Heart right ventricle (tissue), 16 donors: ENCODE measurements at regions not wholly inside any gene's neighbourhood (a gene's known extent, or its start where the extent isn't known, plus 50 kb on each side); places are given as distances from the start of the nearest gene placed in this dataset.

Experiments
- ATAC-seq, 8 donors: fragments of 200-7000 bp; cut with Tn5 transposase; one replicate each; pipeline ENCODE4 v1.9.1; 2020; ENCODE audit warnings: mild to moderate bottlenecking in 8 of 8, moderate library complexity in 8 of 8, moderate number of reproducible peaks in 1 of 8
- DNase-seq, 2 donors: peaks; one replicate each; pipeline ENCODE4 v3.0.0-alpha.2; 2020
- H3K27ac ChIP-seq, 10 donors: fragments of 200-600 bp; sonication (generic) in 2 of 10; one replicate each; pipeline versions ENCODE4 v1.5.0 to v1.8.0; 2020 to 2022; ENCODE audit warnings: mild to moderate bottlenecking in 3 of 10
- H3K27me3 ChIP-seq, 7 donors: fragments of 200-600 bp; one replicate each; pipeline ENCODE4 v1.8.0; 2021 to 2022; ENCODE audit warnings: mild to moderate bottlenecking in 2 of 7
- H3K36me3 ChIP-seq, 9 donors: fragments of 200-600 bp; sonication (generic) in 1 of 9; one replicate each; pipeline versions ENCODE4 v1.5.0 to v1.8.0; 2020 to 2022; ENCODE audit warnings: mild to moderate bottlenecking in 2 of 9
- H3K4me1 ChIP-seq, 9 donors: fragments of 200-600 bp; sonication (generic) in 1 of 9; one replicate each; pipeline versions ENCODE4 v1.5.0 to v1.8.0; 2020 to 2022; ENCODE audit warnings: mild to moderate bottlenecking in 4 of 9
- H3K4me3 ChIP-seq, 10 donors: fragments of 200-600 bp; sonication (generic) in 2 of 10; one replicate each; pipeline versions ENCODE4 v1.5.0 to v1.8.0; 2020 to 2022; ENCODE audit warnings: mild to moderate bottlenecking in 7 of 10, moderate library complexity in 2 of 10
- H3K9me3 ChIP-seq, 11 donors: fragments of 200-600 bp in 10 of 11; sonication (generic) in 2 of 11; one replicate each; pipeline versions ENCODE4 v1.5.0 to v1.8.0; 2013 to 2022; ENCODE audit warnings: mild to moderate bottlenecking in 2 of 11, control low read depth in 1 of 11, moderate library complexity in 1 of 11
- CTCF ChIP-seq, 9 donors: fragments of 200-600 bp; sonication (generic) in 2 of 9; IDR thresholded peaks; one replicate each; pipeline versions ENCODE4 v1.5.0 to v1.8.0; 2021 to 2022; ENCODE audit warnings: antibody characterized with exemption in 9 of 9, mild to moderate bottlenecking in 5 of 9, moderate library complexity in 1 of 9
- WGBS, 2 donors: extraction: QIAGEN DNeasy Blood & Tissue Kit; methylation state at CpG; one replicate each; pipeline ENCODE4 v1.1.7; 2013; ENCODE audit warnings: inconsistent platforms in 1 of 2; 5-methylcytosine and 5-hydroxymethylcytosine counted together
- intact Hi-C, 10 donors: fragments of 100-400 bp; cut with DNase I; formaldehyde crosslinking; loops; one replicate each; pipeline versions ENCODE4 v1.11.1 to v1.14.2; 2022
- donor health status: Arrhythmogenic right ventricular cardiomyopathy.
- donor health status: ischemic (EF 13 %, LVEDD 7.1; RV severe dilation, severe dysfunction).
- donor health status: healthy with polysubstance abuse.
- donor health status: DM: no; HTN: yes; CAD: no.
- donor health status: DM: no; HTN: no; CAD: no.
- donor health status: ischemic (EF 25% LVEDD 6.9; RV normal size, moderate dysfunction).
- donor health status: ischemic (EF 25% LVEDD 5.7; RV mildly dilated, moderate dysfunction).
- donor health status: healthy.
- donor health status: DM: yes; HTN: yes; CAD: no.
- donor health status: Ischemic cardiomyopathy.
- donor health status: ischemic (EF 35%, LVEDD 5.7; RV mildly dilated, moderate dysfunction).
- donor health status: nonischemic (EF 11% LVEDD 7.7; RV severe dilation, severe dysfunction).
- donor health status: DM: yes; HTN: yes; CAD: no.
- donor health status: PGD.
- donor health status: ischemic (EF 29% LVEDD 5.4; RV normal size, mild dysfunction).
- donor health status: nonischemic (EF 23%, LVEDD 6.1; RV moderate dilation, normal function).

DNA sequence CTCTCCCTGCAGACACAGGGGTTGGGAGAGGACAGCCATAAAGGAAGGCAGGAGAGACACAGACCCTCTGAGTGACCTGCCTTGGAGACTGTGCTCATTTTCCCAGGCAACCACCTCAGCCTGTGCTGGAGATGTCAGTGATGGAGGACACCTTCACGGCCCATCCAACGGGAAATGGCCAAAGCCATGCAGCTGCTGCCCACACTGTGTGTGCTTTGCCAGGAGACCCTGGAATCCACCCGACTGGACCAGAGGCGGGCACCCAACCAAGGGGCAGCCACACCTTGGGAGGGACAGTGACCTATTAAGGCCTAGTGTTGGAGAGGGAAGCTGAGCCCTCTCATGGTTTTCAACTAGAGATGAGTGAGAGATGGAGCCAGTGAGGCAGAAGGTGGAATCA is 192.5 kb downstream of the SMAD2 start:
- 88 to 89% methylated on average over 4 of the region's 4 CpGs for WGBS, 2 donors
- peaks cover 0 to 7% (median 0%) of the 10 kb centered on the region in 11 donors for H3K9me3 ChIP-seq
- H3K27ac ChIP-seq, result no peak overlapping the region
- H3K36me3 ChIP-seq, result no peaks in the 10 kb centered on the region
- no peak for DNase-seq
- intact Hi-C loops, result no loop called here
- H3K4me3 ChIP-seq, result no peak overlapping the region
- no peak for ATAC-seq
- TF ChIP-seq CTCF (IDR thresholded peaks at IDR 0.05), result no peak
- H3K4me1 ChIP-seq, result no peaks in the 10 kb centered on the region
- H3K27me3 ChIP-seq, result peaks cover 0 to 53% (median 38%) of the 10 kb centered on the region in 7 donors

- WGBS, 2 donors, result 89% methylated on average over 12 of the region's 12 CpGs
- Histone ChIP-seq H3K9me3 (peaks cover 0 to 7% (median 0%) of the 10 kb centered on the region in 11 donors), H3K4me1 (no peaks in the 10 kb centered on the region), H3K36me3 (no peaks in the 10 kb centered on the region), H3K4me3 (no peak overlapping the region), H3K27ac (no peak overlapping the region), H3K27me3 (peaks cover 0 to 59% (median 43%) of the 10 kb centered on the region in 7 donors)
- no peak for ATAC-seq
- no peak for DNase-seq
- TF ChIP-seq CTCF (IDR thresholded peaks at IDR 0.05), result no peak
- intact Hi-C loops, result no loop called here
These were observed 193.1 kb downstream of the SMAD2 start for GRCh38 chr18:47737198-47737830.

DNA sequence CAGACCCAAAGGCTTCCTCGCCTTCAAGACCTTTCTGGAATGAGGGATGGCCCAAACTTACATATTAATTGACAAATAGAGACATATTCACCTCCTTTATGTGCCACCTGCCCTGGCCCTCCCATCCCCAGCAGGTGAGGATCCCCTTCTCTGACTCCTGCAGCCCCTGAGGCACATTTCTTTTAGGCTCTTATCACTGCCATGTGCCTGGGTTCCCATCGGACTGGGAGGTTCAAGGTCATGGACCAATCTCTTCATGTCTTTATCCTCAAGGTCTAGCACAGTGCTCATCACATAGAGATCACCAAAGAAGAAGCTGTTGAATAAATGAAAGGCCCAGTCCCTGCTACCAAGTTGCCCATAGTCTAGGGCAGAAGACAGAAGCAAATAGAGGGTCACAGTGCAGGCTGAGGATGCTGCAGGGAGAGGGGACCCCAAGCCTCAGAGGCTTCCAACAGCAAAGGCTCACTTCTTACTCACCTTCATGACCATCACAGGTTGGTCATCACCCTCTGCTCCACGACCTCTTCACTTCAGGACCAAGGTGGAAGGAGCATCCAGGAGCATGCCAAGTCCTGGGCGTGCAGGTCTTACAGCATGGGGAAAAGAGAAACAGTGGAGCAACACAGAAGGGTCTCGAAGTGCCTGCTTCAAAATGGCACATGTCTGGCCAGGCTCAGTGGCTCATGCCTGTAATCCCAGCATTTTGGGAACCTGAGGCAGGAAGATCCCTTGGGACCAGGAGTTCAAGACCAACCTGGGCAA is 193.9 kb downstream of the SMAD2 start:
- 64 to 65% methylated on average over 5 of the region's 5 CpGs for WGBS, 2 donors
- Histone ChIP-seq H3K9me3 (peaks cover 0 to 7% (median 0%) of the 10 kb centered on the region in 11 donors), H3K27me3 (peaks cover 0 to 66% (median 44%) of the 10 kb centered on the region in 7 donors), H3K4me3 (no peak overlapping the region), H3K4me1 (no peaks in the 10 kb centered on the region), H3K36me3 (no peaks in the 10 kb centered on the region), H3K27ac (no peak overlapping the region)
- intact Hi-C loops, result no loop called here
- ATAC-seq (no peak), DNase-seq (no peak)
- no peak for TF ChIP-seq CTCF (IDR thresholded peaks at IDR 0.05)

DNA sequence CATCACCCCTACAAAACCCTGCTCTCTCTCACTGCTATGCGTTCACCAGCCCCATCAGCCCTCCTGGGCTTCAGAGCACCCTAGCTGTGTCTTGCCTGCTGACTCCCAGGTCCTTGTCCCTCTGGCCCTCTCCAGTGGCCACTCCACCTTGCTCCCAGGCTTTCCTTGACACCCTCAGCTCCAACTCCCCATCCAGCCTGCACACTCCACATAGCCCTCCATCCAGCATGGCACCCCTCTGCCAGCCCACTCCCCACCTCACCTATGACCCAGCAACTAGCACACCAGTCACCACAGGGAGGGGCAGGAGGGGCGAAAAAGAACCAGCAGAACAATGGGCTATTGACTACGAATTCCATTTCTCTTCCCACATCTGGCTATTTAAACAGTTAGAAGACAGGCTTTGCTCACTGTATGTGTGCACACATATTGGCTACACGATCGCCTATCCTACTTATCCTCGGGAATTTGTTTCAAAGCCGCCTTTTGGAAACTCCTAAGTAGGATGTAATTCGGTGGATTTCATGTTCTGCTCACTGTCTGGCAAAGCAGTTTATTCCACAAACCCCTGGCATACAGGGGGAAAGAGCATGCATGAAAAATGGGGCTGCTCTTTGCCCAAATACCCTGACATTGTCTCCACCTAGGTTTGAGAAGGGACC is 195.3 kb downstream of the SMAD2 start:
- peaks cover 0 to 7% (median 0%) of the 10 kb centered on the region in 11 donors for H3K9me3 ChIP-seq
- peaks cover 0 to 75% (median 45%) of the 10 kb centered on the region in 7 donors for H3K27me3 ChIP-seq

More for the DNA sequence above, 195.3 kb downstream of the SMAD2 start:
- DNase-seq (no peak), ATAC-seq (no peak)
- Histone ChIP-seq H3K27ac (no peak overlapping the region), H3K36me3 (no peaks in the 10 kb centered on the region), H3K4me3 (no peak overlapping the region), H3K4me1 (no peaks in the 10 kb centered on the region)
- 74 to 75% methylated on average over 8 of the region's 8 CpGs for WGBS, 2 donors
- intact Hi-C loops, result no loop called here
- TF ChIP-seq CTCF (IDR thresholded peaks at IDR 0.05), result no peak
